Urinary bladder (tissue), 3 donors: ENCODE measurements at regions not wholly inside any gene's neighbourhood (a gene's known extent, or its start where the extent isn't known, plus 50 kb on each side); places are given as distances from the start of the nearest gene placed in this dataset.
A peak's percentile ranks its signal among the peaks of the same experiment; 100 is the strongest.

Experiments
- DNase-seq: peaks from one replicate; pipeline ENCODE4 v3.0.0-alpha.2; 2015; ENCODE audit errors: extremely low spot score
- H3K27ac ChIP-seq: one replicate; pipeline ENCODE4 v1.5.1; 2013; ENCODE audit warnings: low read depth, mild to moderate bottlenecking, moderate library complexity
- H3K36me3 ChIP-seq: one replicate; pipeline ENCODE4 v1.6.1; 2013; ENCODE audit warnings: mild to moderate bottlenecking, moderate library complexity; ENCODE audit not compliant: insufficient read depth
- H3K4me1 ChIP-seq: one replicate; pipeline ENCODE4 v1.6.1; 2013; ENCODE audit warnings: mild to moderate bottlenecking, moderate library complexity; ENCODE audit not compliant: insufficient read depth
- H3K4me3 ChIP-seq: one replicate; pipeline ENCODE4 v1.5.1; 2013; ENCODE audit warnings: low read depth, low read length
- WGBS: extraction: QIAGEN DNeasy Blood & Tissue Kit; methylation state at CpG from one replicate; pipeline ENCODE4 v1.1.7; 2013; 5-methylcytosine and 5-hydroxymethylcytosine counted together
- donor health status: healthy with polysubstance abuse.
- donor health status: healthy.

DNA sequence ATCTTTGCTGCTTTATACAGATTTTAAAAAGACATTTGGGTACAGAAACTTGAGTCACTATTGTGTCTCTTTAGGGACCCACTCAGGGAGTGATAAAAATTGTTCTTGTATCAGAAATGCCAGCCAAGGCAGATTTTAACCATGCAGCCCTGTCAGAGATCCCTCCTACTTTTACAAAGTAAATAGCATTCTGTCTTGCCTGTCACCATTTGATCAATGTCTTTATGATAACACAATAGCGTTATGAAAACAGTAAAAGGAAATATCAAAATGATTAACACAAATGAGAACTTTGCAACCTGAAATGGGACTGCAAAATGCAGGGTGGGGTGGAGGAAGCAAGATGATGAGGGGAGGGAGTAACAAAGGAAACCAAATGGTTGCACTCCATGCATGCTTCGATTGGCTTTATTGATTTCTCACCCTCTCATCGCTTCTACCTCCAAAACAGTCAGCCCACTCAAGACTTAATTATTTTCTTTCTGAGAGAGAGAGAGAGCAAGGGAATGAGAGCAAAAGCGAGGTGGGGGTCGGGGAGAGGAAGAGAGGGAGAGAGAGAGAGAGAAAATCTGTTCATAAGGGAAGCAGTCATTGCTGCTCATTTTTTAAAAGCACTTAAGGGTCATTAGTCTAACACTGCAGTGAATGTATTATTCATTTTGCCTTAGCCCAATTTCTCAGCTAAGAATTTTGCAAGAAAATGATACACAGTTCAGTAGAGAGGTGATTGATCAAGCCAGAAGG lies 576.5 kb downstream of the CSNK1G3 start:
- Histone ChIP-seq H3K27ac (no peak overlapping the region), H3K4me3 (no peak overlapping the region), H3K36me3 (no peaks in the 10 kb centered on the region), H3K4me1 (no peaks in the 10 kb centered on the region)
- 74% methylated on average over 5 of the region's 5 CpGs for WGBS
- no peak for DNase-seq

DNA sequence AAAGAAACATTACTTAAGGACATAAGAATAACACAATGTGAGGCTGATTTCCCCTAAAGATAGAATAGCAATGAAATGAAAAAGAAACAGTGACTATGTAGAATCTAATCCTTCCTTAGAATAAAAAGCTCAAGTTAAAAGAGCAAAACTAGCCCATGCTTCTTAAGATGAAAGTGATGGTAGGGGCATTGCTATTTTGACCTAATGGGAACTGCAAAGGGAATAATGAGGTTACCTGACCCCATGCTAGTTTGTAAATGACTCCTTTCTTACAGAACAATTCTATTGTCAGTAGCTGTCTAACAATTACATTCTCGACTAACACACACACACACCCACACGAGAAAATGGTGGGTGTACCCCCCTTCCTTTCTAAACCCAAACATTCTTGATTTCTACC lies 575.8 kb downstream of the CSNK1G3 start:
- WGBS: 83% methylated on average over 2 of the region's 2 CpGs
- no peak for DNase-seq
- Histone ChIP-seq H3K4me1 (no peaks in the 10 kb centered on the region), H3K4me3 (no peak overlapping the region), H3K36me3 (no peaks in the 10 kb centered on the region), H3K27ac (no peak overlapping the region)

DNA sequence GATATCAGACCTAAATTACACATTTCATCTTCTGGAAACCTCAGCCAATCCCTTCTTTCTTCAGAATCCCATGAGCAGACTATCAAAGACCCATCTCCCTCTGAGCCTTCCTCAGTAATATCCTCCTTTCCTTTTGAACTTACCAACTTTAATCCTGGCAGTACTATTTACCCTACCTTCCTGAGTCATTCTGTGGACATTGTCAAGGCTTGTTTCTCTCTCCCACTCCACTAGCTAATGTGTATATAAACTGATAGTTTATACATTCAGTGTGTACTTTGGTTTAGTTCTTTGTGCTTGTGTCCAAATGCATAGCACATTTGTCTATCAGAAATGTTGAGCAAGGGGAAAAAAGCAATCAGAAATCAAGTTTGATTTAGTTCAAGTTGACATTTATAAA lies 568.3 kb downstream of the CSNK1G3 start:
- DNase-seq: no peak
- Histone ChIP-seq H3K36me3 (no peaks in the 10 kb centered on the region), H3K27ac (no peak overlapping the region), H3K4me3 (no peak overlapping the region), H3K4me1 (no peaks in the 10 kb centered on the region)

DNA sequence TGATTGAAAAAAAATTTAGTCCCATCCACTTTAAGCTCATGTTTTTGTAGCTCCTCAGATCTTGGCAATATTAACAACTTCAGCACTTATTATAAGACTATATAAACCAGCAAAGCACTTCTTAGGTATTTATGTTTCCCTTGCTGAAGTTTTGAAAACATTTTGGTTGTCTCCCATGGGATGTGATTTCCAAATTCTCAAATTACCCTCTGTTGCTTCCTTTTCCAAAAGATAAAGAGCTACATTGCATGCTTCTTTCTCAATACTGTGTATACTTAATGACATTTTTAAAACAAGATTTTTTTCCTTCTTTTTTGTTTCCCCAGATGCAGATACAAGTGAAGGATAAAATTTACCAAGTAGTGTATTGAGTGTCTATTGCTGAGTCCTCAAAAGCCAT lies 567.1 kb downstream of the CSNK1G3 start:
- H3K4me3 ChIP-seq: no peak overlapping the region
- DNase-seq: no peak
- H3K36me3 ChIP-seq: no peaks in the 10 kb centered on the region
- H3K4me1 ChIP-seq: no peaks in the 10 kb centered on the region
- H3K27ac ChIP-seq: no peak overlapping the region

DNA sequence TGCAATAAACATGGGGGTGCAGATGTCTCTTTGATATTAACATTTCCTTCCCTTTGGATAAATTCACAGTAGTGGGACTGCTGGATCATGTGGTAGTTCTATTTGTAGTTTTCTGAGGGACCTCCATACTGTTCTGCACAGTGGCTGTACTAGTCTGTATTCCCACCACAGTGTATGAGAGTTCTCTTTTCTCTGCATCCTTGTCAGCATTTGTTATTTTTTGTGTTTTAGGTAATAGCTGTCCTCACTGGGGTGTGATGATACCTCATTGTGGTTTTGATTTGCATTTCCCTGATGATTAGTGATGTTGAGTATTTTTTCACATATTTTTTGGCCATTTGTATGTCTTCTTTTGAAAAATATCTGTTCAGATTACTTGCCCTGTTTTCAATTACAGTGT lies 562.5 kb downstream of the CSNK1G3 start:
- Histone ChIP-seq H3K27ac (no peak overlapping the region), H3K4me3 (no peak overlapping the region), H3K36me3 (no peaks in the 10 kb centered on the region), H3K4me1 (no peaks in the 10 kb centered on the region)
- DNase-seq: no peak

DNA sequence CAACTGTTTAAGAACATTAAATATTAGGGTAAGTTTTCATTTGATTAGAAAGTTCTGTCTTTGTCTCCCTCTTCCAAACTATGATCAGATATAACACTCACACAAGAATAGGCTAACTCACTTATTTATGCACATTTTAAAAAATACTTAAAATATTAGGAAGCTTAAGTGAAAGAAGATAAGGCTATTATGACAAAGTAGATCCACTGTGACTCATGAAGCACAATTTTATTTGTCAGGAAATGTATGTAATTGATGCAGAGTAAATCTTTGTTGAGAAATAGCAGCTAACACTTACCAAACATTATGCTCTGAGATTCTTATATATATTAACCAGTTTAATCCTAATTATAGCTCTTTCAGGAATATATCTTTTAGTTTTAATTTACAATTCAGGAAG lies 560.6 kb downstream of the CSNK1G3 start:
- Histone ChIP-seq H3K4me3 (no peak overlapping the region), H3K36me3 (no peaks in the 10 kb centered on the region), H3K27ac (no peak overlapping the region), H3K4me1 (no peaks in the 10 kb centered on the region)
- DNase-seq: no peak

DNA sequence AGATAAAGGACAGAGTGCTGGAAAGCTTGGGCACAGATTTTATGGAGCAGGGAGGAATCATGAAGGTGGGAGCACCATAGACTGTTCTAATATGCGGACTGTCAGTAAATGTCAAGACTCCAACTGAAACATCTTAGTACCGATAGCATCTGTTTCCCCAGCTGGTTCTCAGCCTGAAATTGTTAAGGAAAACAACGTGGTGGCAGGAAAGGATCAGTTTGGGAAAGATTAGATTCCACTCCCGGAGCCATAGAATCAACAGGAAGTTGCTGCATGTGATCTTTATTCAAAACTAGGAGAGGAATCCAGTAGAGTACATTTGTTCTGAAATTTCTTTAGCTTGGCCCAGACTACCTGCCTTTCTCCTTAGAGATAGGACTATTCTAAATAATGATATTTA lies 559.1 kb downstream of the CSNK1G3 start:
- DNase-seq: no peak
- no peaks in the 10 kb centered on the region for H3K4me1 ChIP-seq
- H3K4me3 ChIP-seq: no peak overlapping the region
- H3K36me3 ChIP-seq: no peaks in the 10 kb centered on the region
- H3K27ac ChIP-seq: no peak overlapping the region
- WGBS: 33% methylated on average over 4 of the region's 4 CpGs

DNA sequence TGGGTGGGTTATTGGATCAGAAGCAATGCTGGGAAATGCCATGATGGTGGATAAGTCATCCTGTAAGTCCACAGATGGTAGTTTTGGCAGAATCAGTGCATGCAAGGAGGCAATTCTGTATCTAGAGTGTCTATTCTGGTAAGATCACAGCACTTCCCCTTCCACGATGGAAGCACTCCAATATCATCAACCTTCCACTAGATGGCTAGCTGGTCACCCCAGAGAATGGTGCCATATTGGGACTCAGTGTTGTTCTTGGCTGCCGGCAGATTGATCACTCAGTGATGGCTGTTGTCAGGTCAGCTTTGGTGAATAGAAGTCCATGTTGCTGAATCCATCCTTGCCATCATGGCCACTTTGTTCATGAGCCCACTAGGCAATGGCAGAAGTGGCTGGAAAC lies 553.5 kb downstream of the CSNK1G3 start:
- Histone ChIP-seq H3K27ac (no peak overlapping the region), H3K36me3 (no peaks in the 10 kb centered on the region), H3K4me1 (no peaks in the 10 kb centered on the region), H3K4me3 (no peak overlapping the region)
- WGBS: 95% methylated on average over 2 of the region's 2 CpGs
- DNase-seq: no peak

DNA sequence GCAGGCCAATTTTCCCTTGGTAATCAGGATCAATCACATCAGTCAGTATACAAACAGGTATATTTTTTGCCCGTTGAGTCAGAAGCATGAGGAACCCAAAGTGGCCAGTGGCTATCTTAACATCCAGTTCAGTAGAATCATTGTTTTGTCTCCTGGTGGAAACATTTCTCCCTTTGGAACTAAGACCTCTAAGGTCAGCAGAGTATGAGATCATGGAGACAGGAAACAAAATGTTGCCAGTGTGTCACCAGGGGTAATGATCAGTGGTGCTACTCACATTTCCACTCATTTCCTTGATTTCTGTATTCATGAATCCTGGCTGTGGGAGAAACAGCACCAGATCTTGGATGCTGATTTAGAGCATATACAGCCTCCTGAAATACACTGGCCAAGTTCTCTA lies 553.0 kb downstream of the CSNK1G3 start:
- 91% methylated on average over 1 of the region's 1 CpG for WGBS
- Histone ChIP-seq H3K27ac (no peak overlapping the region), H3K4me1 (no peaks in the 10 kb centered on the region), H3K4me3 (no peak overlapping the region), H3K36me3 (no peaks in the 10 kb centered on the region)
- DNase-seq: no peak

DNA sequence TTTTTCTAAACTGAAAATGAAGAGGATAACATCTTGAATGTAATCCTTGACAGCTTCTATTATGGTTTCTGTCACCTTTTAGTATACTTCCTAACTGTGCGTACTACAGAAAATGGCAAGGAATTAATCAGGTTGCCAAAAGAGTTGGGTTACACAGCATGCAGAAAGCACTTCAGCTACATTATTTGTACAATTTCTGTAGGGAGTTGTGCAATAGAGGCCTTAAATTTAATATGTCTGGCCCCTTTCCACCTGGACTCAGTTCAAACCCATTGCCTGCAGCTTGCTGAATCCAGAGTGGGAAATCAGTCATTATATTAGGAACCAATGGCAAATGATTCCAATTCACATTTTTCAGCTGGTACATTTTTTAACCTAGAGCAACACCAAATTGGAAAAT lies 549.7 kb downstream of the CSNK1G3 start:
- H3K36me3 ChIP-seq: no peaks in the 10 kb centered on the region
- H3K4me3 ChIP-seq: no peak overlapping the region
- H3K4me1 ChIP-seq: no peaks in the 10 kb centered on the region
- DNase-seq: peak; percentile 39
- no peak overlapping the region for H3K27ac ChIP-seq
- WGBS: 51% methylated on average over 1 of the region's 1 CpG

DNA sequence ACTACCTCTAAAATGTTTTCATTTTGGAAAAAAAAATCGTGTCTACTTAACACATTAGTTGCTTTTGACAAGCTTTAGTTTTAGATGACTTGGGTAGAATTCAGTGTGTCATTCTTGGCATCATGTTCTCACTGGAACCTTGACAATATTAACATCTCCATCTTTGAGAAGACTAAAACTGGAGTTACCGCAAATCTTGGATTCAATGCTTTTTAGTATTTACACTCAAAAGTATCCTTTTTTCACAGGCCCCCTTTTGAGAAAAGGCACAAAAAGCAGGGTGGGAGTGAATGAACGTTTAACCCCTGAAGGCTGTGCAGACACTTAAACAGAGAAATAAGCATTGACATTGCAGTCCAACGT lies 549.1 kb downstream of the CSNK1G3 start:
- no peak overlapping the region for H3K4me3 ChIP-seq
- H3K4me1 ChIP-seq: no peaks in the 10 kb centered on the region
- DNase-seq: no peak
- H3K27ac ChIP-seq: no peak overlapping the region
- 72% methylated on average over 4 of the region's 4 CpGs for WGBS
- no peaks in the 10 kb centered on the region for H3K36me3 ChIP-seq

DNA sequence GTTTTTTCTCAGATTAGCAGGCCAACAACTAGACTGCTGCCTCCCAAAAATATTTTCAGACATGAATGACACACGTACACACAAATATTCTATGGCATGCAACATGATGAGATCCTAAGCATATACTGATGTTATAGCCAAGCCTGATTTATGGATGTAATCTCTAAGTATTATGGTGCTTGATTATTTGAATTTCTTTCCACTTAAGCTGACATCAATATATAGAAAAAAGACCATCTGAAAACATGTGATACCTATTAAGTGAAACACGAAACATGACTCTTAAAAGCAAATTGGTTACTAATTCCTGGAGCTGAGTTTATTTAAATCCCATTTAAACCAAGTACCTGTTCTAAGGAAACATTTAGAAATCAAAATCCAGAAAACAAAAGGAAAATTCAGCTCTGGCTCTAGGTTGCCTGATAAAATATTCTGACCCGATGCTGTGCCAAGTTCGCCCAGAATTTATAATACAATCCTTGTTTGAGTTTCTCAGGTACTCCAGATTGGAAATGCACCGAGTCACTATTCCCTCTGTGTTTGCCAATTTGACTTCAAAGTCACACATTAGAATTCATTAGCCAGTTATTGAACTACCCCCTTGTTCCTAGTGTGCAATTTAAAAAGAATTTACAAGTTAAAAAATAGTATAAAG lies 548.6 kb downstream of the CSNK1G3 start:
- WGBS: 90% methylated on average over 5 of the region's 5 CpGs

DNA sequence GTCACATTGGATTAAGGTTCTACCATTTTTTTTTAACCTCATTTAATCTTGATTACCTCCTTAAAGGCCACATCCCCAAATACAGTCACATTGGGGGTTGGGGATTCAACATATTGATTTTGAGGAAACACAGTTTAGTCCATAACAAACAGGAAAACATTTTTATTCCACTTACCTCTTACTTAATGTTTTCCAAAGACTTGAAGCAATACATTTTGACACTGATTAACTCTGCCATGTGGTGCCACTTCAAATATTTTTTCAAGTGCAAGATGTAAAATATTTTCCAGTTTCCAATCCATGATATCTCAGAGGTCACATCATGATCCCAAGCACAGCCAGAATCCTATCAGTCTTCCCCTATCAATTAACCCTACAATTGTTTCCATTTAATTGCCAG lies 548.0 kb downstream of the CSNK1G3 start:
- Histone ChIP-seq H3K36me3 (no peaks in the 10 kb centered on the region), H3K4me3 (no peak overlapping the region)

More for the DNA sequence above, 548.6 kb downstream of the CSNK1G3 start:
- H3K27ac ChIP-seq: no peak overlapping the region
- no peak overlapping the region for H3K4me3 ChIP-seq
- no peak for DNase-seq
- no peaks in the 10 kb centered on the region for H3K4me1 ChIP-seq
- no peaks in the 10 kb centered on the region for H3K36me3 ChIP-seq

DNA sequence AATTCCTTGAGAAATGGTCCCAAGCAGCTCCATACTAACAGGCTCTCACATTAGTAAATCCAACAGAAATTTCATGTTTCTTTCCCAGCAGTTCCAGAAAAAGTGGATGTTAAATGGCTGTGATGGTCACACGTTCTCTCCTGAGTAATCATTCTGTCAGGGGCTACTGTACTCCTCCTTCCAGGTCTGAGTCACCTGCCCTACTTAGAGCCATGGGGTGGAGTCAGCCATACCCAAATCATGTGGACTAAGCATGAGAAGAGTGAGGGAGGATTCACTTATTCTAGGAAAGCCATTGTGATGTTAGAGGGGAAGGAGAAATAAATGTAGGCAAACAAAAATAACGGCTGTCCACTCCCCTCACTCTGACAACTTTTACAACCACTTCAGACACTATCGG lies 547.2 kb downstream of the CSNK1G3 start:
- Histone ChIP-seq H3K36me3 (no peaks in the 10 kb centered on the region), H3K27ac (no peak overlapping the region), H3K4me3 (no peak overlapping the region), H3K4me1 (no peaks in the 10 kb centered on the region)
- no peak for DNase-seq
- WGBS: 96% methylated on average over 3 of the region's 3 CpGs

More for the DNA sequence above, 548.0 kb downstream of the CSNK1G3 start:
- no peak for DNase-seq
- H3K4me1 ChIP-seq: no peaks in the 10 kb centered on the region
- H3K27ac ChIP-seq: no peak overlapping the region
